Testis (tissue), 2 donors: ENCODE measurements at regions not wholly inside any gene's neighbourhood (a gene's known extent, or its start where the extent isn't known, plus 50 kb on each side); places are given as distances from the start of the nearest gene placed in this dataset.

ENCODE experiments used
- CTCF ChIP-seq, 3 experiments: fragments of 450-650 bp in 2 of 3; fragments of 200-600 bp in 1 of 3; sonication (generic) in 1 of 3; IDR thresholded peaks; one replicate each; pipeline ENCODE4 v1.5.1; 2016 to 2019; ENCODE audit warnings: antibody characterized with exemption in 3 of 3, mild to moderate bottlenecking in 2 of 3, moderate library complexity in 1 of 3
- POLR2A ChIP-seq: fragments of 450-650 bp; IDR thresholded peaks from one replicate; pipeline ENCODE4 v1.6.1; 2017; ENCODE audit warnings: antibody characterized with exemption, mild to moderate bottlenecking, moderate library complexity

DNA sequence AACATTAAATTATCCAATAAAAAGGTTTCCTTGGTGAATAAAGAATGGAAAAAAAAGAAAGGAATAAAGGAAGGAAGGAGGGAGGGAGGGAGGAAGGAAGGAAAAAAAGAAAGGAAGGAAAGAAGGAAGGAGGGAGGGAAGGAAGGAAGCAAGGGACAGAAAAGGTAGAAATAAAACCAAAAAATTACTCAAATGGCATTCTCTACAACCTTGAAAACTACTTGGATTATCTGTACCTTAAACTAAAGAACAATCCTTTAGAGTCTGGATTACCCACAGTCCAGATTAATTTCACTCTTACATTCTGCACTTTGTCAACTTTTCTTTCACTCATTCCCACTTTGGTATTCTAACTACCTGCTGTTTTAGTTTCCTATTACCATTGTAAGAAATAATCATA, 361.8 kb upstream of the ADGRB3 start:
- TF ChIP-seq CTCF (IDR thresholded peaks at IDR 0.05), result no peak
- no peak for TF ChIP-seq POLR2A
